ENCODE measurements at regions not wholly inside any gene's neighbourhood (a gene's known extent, or its start where the extent isn't known, plus 50 kb on each side); places are given as distances from the start of the nearest gene placed in this dataset.

DNA sequence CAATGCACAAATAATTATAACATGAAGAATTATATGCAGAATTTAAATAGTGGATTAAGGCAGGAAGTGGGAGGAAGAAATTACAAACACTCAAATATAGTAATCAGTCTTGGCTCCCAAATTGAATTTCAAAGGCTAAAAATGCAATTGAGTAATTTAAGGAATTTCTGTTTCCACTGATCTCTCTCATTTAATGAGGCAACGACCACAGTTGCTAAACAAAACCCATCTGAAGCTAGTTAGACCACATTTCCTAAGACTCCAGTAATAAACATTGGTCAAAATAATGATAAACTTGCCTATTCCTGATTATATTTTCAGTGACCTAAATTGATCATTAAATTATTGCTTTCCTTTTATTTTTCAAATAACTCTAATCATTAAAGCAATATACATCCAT is 174.3 kb upstream of the GRIN3A start:
- no peak for TF ChIP-seq POLR2AphosphoS5 (IDR thresholded peaks at IDR 0.05)
- TF ChIP-seq MXI1 (conservative IDR thresholded peaks at IDR 0.05; ENCODE audit: poor library complexity, severe bottlenecking): no peak
- no peak for TF ChIP-seq TAF1 (IDR thresholded peaks at IDR 0.05; ENCODE audit: low read depth)
- no peak for TF ChIP-seq RAD21 (conservative IDR thresholded peaks at IDR 0.05)
- TF ChIP-seq, protein P1, sequence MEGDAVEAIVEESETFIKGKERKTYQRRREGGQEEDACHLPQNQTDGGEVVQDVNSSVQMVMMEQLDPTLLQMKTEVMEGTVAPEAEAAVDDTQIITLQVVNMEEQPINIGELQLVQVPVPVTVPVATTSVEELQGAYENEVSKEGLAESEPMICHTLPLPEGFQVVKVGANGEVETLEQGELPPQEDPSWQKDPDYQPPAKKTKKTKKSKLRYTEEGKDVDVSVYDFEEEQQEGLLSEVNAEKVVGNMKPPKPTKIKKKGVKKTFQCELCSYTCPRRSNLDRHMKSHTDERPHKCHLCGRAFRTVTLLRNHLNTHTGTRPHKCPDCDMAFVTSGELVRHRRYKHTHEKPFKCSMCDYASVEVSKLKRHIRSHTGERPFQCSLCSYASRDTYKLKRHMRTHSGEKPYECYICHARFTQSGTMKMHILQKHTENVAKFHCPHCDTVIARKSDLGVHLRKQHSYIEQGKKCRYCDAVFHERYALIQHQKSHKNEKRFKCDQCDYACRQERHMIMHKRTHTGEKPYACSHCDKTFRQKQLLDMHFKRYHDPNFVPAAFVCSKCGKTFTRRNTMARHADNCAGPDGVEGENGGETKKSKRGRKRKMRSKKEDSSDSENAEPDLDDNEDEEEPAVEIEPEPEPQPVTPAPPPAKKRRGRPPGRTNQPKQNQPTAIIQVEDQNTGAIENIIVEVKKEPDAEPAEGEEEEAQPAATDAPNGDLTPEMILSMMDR (IDR thresholded peaks at IDR 0.05; ENCODE audit: poor library complexity, severe bottlenecking): no peak
- TF ChIP-seq SMC3 (conservative IDR thresholded peaks at IDR 0.05; ENCODE audit: poor library complexity): no peak

All from neural cell (in vitro differentiated cells).